Heart left ventricle (tissue), 16 donors: ENCODE measurements at regions not wholly inside any gene's neighbourhood (a gene's known extent, or its start where the extent isn't known, plus 50 kb on each side); places are given as distances from the start of the nearest gene placed in this dataset.

Experiments
- ATAC-seq, 4 donors: fragments of 200-7000 bp; cut with Tn5 transposase; one replicate each; pipeline ENCODE4 v1.9.1; 2020 to 2022; ENCODE audit warnings: moderate library complexity in 4 of 4, mild to moderate bottlenecking in 3 of 4, moderate number of reproducible peaks in 1 of 4
- DNase-seq, 5 donors: peaks; one replicate each; pipeline ENCODE4 v3.0.0-alpha.2; 2020
- H3K27ac ChIP-seq, 12 donors: fragments of 200-600 bp; sonication (generic) in 4 of 12; one replicate each; pipeline versions ENCODE4 v1.5.0 to v1.8.0; 2016 to 2022; ENCODE audit warnings: mild to moderate bottlenecking in 2 of 12
- H3K27me3 ChIP-seq, 9 donors: fragments of 200-600 bp; sonication (generic) in 2 of 9; one replicate each; pipeline versions ENCODE4 v1.5.1 to v1.8.0; 2016 to 2022; ENCODE audit warnings: mild to moderate bottlenecking in 3 of 9
- H3K36me3 ChIP-seq, 9 donors: fragments of 200-600 bp; sonication (generic) in 2 of 9; one replicate each; pipeline versions ENCODE4 v1.5.0 to v1.8.0; 2018 to 2022; ENCODE audit warnings: mild to moderate bottlenecking in 2 of 9
- H3K4me1 ChIP-seq, 12 donors: fragments of 200-600 bp; sonication (generic) in 4 of 12; one replicate each; pipeline versions ENCODE4 v1.5.0 to v1.8.0; 2016 to 2022; ENCODE audit warnings: mild to moderate bottlenecking in 3 of 12
- H3K4me3 ChIP-seq, 12 donors: fragments of 200-600 bp; sonication (generic) in 4 of 12; one replicate each; pipeline versions ENCODE4 v1.5.0 to v1.8.0; 2017 to 2022; ENCODE audit warnings: mild to moderate bottlenecking in 9 of 12, moderate library complexity in 4 of 12
- H3K9me3 ChIP-seq, 12 donors: fragments of 200-600 bp; sonication (generic) in 4 of 12; one replicate each; pipeline versions ENCODE4 v1.5.0 to v1.8.0; 2016 to 2022; ENCODE audit warnings: mild to moderate bottlenecking in 1 of 12
- CTCF ChIP-seq, 12 donors: fragments of 200-600 bp; sonication (generic) in 4 of 12; IDR thresholded peaks; one replicate each; pipeline versions ENCODE4 v1.5.0 to v1.8.0; 2018 to 2022; ENCODE audit warnings: antibody characterized with exemption in 12 of 12, mild to moderate bottlenecking in 5 of 12
- POLR2A ChIP-seq, 2 donors: fragments of 450-650 bp; IDR thresholded peaks; one replicate each; pipeline ENCODE4 v1.6.1; 2017; ENCODE audit warnings: antibody characterized with exemption in 2 of 2, mild to moderate bottlenecking in 2 of 2, moderate library complexity in 2 of 2
- WGBS, 4 donors: extraction: QIAGEN DNeasy Blood & Tissue Kit in 2 of 4; methylation state at CpG; one replicate each; pipeline versions ENCODE4 v1.1.5 to v1.1.7; 2013 to 2018; 5-methylcytosine and 5-hydroxymethylcytosine counted together
- intact Hi-C, 10 donors: fragments of 100-400 bp; cut with DNase I; formaldehyde crosslinking; loops; one replicate each; pipeline versions ENCODE4 v1.11.1 to v1.14.2; 2022
- donor health status: ischemic (EF 13 %, LVEDD 7.1; RV severe dilation, severe dysfunction).
- donor health status: healthy with polysubstance abuse.
- donor health status: DM: no; HTN: yes; CAD: no.
- donor health status: DM: no; HTN: no; CAD: no.
- donor health status: ischemic (EF 25% LVEDD 6.9; RV normal size, moderate dysfunction).
- donor health status: ischemic (EF 25% LVEDD 5.7; RV mildly dilated, moderate dysfunction).
- donor health status: healthy.
- donor health status: DM: yes; HTN: yes; CAD: no.
- donor health status: ischemic (EF 35%, LVEDD 5.7; RV mildly dilated, moderate dysfunction).
- donor health status: nonischemic (EF 11% LVEDD 7.7; RV severe dilation, severe dysfunction).
- donor health status: DM: yes; HTN: yes; CAD: no.
- donor health status: PGD.
- donor health status: ischemic (EF 29% LVEDD 5.4; RV normal size, mild dysfunction).
- donor health status: nonischemic (EF 23%, LVEDD 6.1; RV moderate dilation, normal function).

GRCh38 chr1:59064592-59064991, 232.3 kb upstream of the FGGY start:
- ATAC-seq, result no peak
- Histone ChIP-seq H3K36me3 (no peaks in the 10 kb centered on the region), H3K27me3 (no peaks in the 10 kb centered on the region), H3K27ac (no peak overlapping the region), H3K4me1 (peaks cover 0 to 21% (median 13%) of the 10 kb centered on the region in 12 donors), H3K4me3 (no peak overlapping the region), H3K9me3 (no peaks in the 10 kb centered on the region)
- no peak for TF ChIP-seq POLR2A (IDR thresholded peaks at IDR 0.05)
- TF ChIP-seq CTCF (IDR thresholded peaks at IDR 0.05), result no peak
- intact Hi-C loops, result loop anchor here in 5 of 10 donors (10.0 kb wide), 4 partner anchors 160 to 630 kb away; partner anchors contain the start of genes FGGY (in 3 of the 5) and JUN (in 2 of the 5)
- DNase-seq, result no peak

- Histone ChIP-seq H3K4me1 (peaks cover 0 to 31% (median 12%) of the 10 kb centered on the region in 12 donors), H3K36me3 (no peaks in the 10 kb centered on the region), H3K4me3 (no peak overlapping the region), H3K27me3 (no peaks in the 10 kb centered on the region), H3K9me3 (no peaks in the 10 kb centered on the region), H3K27ac (no peak overlapping the region)
- intact Hi-C loops, result loop anchor here in 5 of 10 donors (10.0 kb wide), 4 partner anchors 161 to 629 kb away; partner anchors contain the start of genes FGGY (in 3 of the 5) and JUN (in 2 of the 5)
- no peak for ATAC-seq
- DNase-seq, result no peak
- no peak for TF ChIP-seq POLR2A (IDR thresholded peaks at IDR 0.05)
- no peak for TF ChIP-seq CTCF (IDR thresholded peaks at IDR 0.05)
- WGBS, 4 donors, result 77 to 88% (median 82%) methylated on average over 2 of the region's 2 CpGs
Observed at GRCh38 chr1:59066236-59066635, 230.7 kb upstream of the FGGY start.

- TF ChIP-seq POLR2A (IDR thresholded peaks at IDR 0.05) (no peak), CTCF (IDR thresholded peaks at IDR 0.05) (no peak)
- intact Hi-C loops, result loop anchor here in 3 of 10 donors (10.0 kb wide), 2 partner anchors 256 to 286 kb away; partner anchors contain the start of gene JUN (in 2 of the 3)
- Histone ChIP-seq H3K4me3 (no peak overlapping the region), H3K4me1 (peaks cover 0 to 26% (median 6%) of the 10 kb centered on the region in 12 donors), H3K27me3 (no peaks in the 10 kb centered on the region), H3K36me3 (no peaks in the 10 kb centered on the region), H3K27ac (peak overlapping the region in 1 of 12 donors; percentile 60), H3K9me3 (no peaks in the 10 kb centered on the region)
- no peak for DNase-seq
- no peak for ATAC-seq
Observed at GRCh38 chr1:59070610-59071009, 226.3 kb upstream of the FGGY start.

- H3K4me1 ChIP-seq, result peaks cover 0 to 27% (median 6%) of the 10 kb centered on the region in 12 donors
- no peak for DNase-seq
- no peaks in the 10 kb centered on the region for H3K36me3 ChIP-seq
- no peak overlapping the region for H3K4me3 ChIP-seq
- intact Hi-C loops, result loop anchor here in 3 of 10 donors (10.0 kb wide), 2 partner anchors 256 to 286 kb away; partner anchors contain the start of gene JUN (in 2 of the 3)
- TF ChIP-seq POLR2A (IDR thresholded peaks at IDR 0.05) (no peak), CTCF (IDR thresholded peaks at IDR 0.05) (no peak)
- peak in 2 of 4 donors; percentile 20 to 41 for ATAC-seq
- no peaks in the 10 kb centered on the region for H3K9me3 ChIP-seq
- H3K27me3 ChIP-seq, result no peaks in the 10 kb centered on the region
- 67 to 73% (median 67%) methylated on average over 5 of the region's 5 CpGs for WGBS, 4 donors
- H3K27ac ChIP-seq, result peak overlapping the region in 1 of 12 donors; percentile 60
Observed at GRCh38 chr1:59071289-59071688, 225.6 kb upstream of the FGGY start.
